Stomach smooth muscle (tissue), 2 donors: ENCODE measurements at regions not wholly inside any gene's neighbourhood (a gene's known extent, or its start where the extent isn't known, plus 50 kb on each side); places are given as distances from the start of the nearest gene placed in this dataset.
A peak's percentile ranks its signal among the peaks of the same experiment; 100 is the strongest.

Experiments used
- H3K27ac ChIP-seq: one replicate; pipeline ENCODE4 v1.7.0; 2013; ENCODE audit warnings: mild to moderate bottlenecking, low read length, inconsistent platforms
- H3K27me3 ChIP-seq, 2 donors: one replicate each; pipeline ENCODE4 v1.7.0; 2013; ENCODE audit warnings: low read length in 2 of 2; ENCODE audit not compliant: insufficient read depth in 2 of 2, control insufficient read depth in 1 of 2
- H3K36me3 ChIP-seq, 2 donors: one replicate each; pipeline ENCODE4 v1.7.0; 2013; ENCODE audit warnings: low read length in 2 of 2; ENCODE audit not compliant: control insufficient read depth in 2 of 2, insufficient read depth in 2 of 2
- H3K4me1 ChIP-seq: one replicate; pipeline ENCODE4 v1.7.0; 2013; ENCODE audit warnings: low read length; ENCODE audit not compliant: control insufficient read depth, insufficient read depth
- H3K4me3 ChIP-seq, 2 donors: one replicate each; pipeline ENCODE4 v1.7.0; 2013; ENCODE audit warnings: low read length in 2 of 2
- H3K9ac ChIP-seq, 2 donors: one replicate each; pipeline ENCODE4 v1.7.0; 2013; ENCODE audit warnings: low read length in 2 of 2, mild to moderate bottlenecking in 1 of 2
- H3K9me3 ChIP-seq, 2 donors: one replicate each; pipeline ENCODE4 v1.7.0; 2013; ENCODE audit warnings: low read length in 2 of 2; ENCODE audit not compliant: control insufficient read depth in 2 of 2
- donor health status: healthy.
- donor health status: Pancreatic carcinoma.

GRCh38 chr20:10898552-10898951, 224.8 kb upstream of the JAG1 start:
- H3K4me1 ChIP-seq: no peaks in the 10 kb centered on the region
- no peaks in the 10 kb centered on the region for H3K9me3 ChIP-seq
- H3K27ac ChIP-seq: no peak overlapping the region
- H3K36me3 ChIP-seq: no peaks in the 10 kb centered on the region
- no peak overlapping the region for H3K4me3 ChIP-seq
- H3K27me3 ChIP-seq: no peaks in the 10 kb centered on the region
- H3K9ac ChIP-seq: no peak overlapping the region

- H3K9ac ChIP-seq: no peak overlapping the region
- no peaks in the 10 kb centered on the region for H3K9me3 ChIP-seq
- H3K27me3 ChIP-seq: no peaks in the 10 kb centered on the region
- no peak overlapping the region for H3K27ac ChIP-seq
- H3K36me3 ChIP-seq: no peaks in the 10 kb centered on the region
- H3K4me3 ChIP-seq: no peak overlapping the region
- no peaks in the 10 kb centered on the region for H3K4me1 ChIP-seq
Measured at GRCh38 chr20:10902174-10902573, 228.4 kb upstream of the JAG1 start.

- H3K27ac ChIP-seq: no peak overlapping the region
Measured at GRCh38 chr20:10902576-10903282, 228.9 kb upstream of the JAG1 start.

GRCh38 chr20:10906834-10907233, 233.0 kb upstream of the JAG1 start:
- Histone ChIP-seq H3K36me3 (no peaks in the 10 kb centered on the region), H3K27ac (no peak overlapping the region), H3K4me1 (no peaks in the 10 kb centered on the region), H3K4me3 (no peak overlapping the region), H3K27me3 (no peaks in the 10 kb centered on the region), H3K9me3 (no peaks in the 10 kb centered on the region), H3K9ac (no peak overlapping the region)

More at GRCh38 chr20:10902576-10903282, 228.9 kb upstream of the JAG1 start:
- Histone ChIP-seq H3K27me3 (no peaks in the 10 kb centered on the region), H3K9me3 (no peaks in the 10 kb centered on the region), H3K4me3 (no peak overlapping the region), H3K36me3 (no peaks in the 10 kb centered on the region), H3K4me1 (no peaks in the 10 kb centered on the region), H3K9ac (no peak overlapping the region)

- Histone ChIP-seq H3K4me1 (no peaks in the 10 kb centered on the region), H3K9ac (no peak overlapping the region), H3K4me3 (no peak overlapping the region), H3K9me3 (no peaks in the 10 kb centered on the region), H3K36me3 (no peaks in the 10 kb centered on the region), H3K27ac (no peak overlapping the region), H3K27me3 (no peaks in the 10 kb centered on the region)
Measured at GRCh38 chr20:10909803-10910202, 236.0 kb upstream of the JAG1 start.

- H3K4me3 ChIP-seq: peak overlapping the region in 1 of 2 donors; percentile 35
- no peaks in the 10 kb centered on the region for H3K4me1 ChIP-seq
- H3K36me3 ChIP-seq: no peaks in the 10 kb centered on the region
- H3K9ac ChIP-seq: no peak overlapping the region
- no peak overlapping the region for H3K27ac ChIP-seq
- no peaks in the 10 kb centered on the region for H3K9me3 ChIP-seq
- no peaks in the 10 kb centered on the region for H3K27me3 ChIP-seq
Measured at GRCh38 chr20:10910535-10911178, 236.9 kb upstream of the JAG1 start.

GRCh38 chr20:10911298-10911697, 237.5 kb upstream of the JAG1 start:
- Histone ChIP-seq H3K4me1 (no peaks in the 10 kb centered on the region), H3K27me3 (no peaks in the 10 kb centered on the region), H3K9me3 (no peaks in the 10 kb centered on the region), H3K36me3 (no peaks in the 10 kb centered on the region), H3K9ac (no peak overlapping the region), H3K4me3 (no peak overlapping the region), H3K27ac (no peak overlapping the region)

GRCh38 chr20:10915815-10916214, 242.0 kb upstream of the JAG1 start:
- Histone ChIP-seq H3K4me3 (no peak overlapping the region), H3K27me3 (no peaks in the 10 kb centered on the region), H3K27ac (no peak overlapping the region), H3K4me1 (no peaks in the 10 kb centered on the region), H3K9me3 (no peaks in the 10 kb centered on the region), H3K9ac (no peak overlapping the region), H3K36me3 (no peaks in the 10 kb centered on the region)

- H3K36me3 ChIP-seq: no peaks in the 10 kb centered on the region
- no peak overlapping the region for H3K9ac ChIP-seq
- no peaks in the 10 kb centered on the region for H3K4me1 ChIP-seq
- H3K27me3 ChIP-seq: no peaks in the 10 kb centered on the region
- no peak overlapping the region for H3K27ac ChIP-seq
- no peak overlapping the region for H3K4me3 ChIP-seq
- H3K9me3 ChIP-seq: no peaks in the 10 kb centered on the region
Measured at GRCh38 chr20:10916312-10916711, 242.5 kb upstream of the JAG1 start.

GRCh38 chr20:10917826-10918225, 244.0 kb upstream of the JAG1 start:
- Histone ChIP-seq H3K36me3 (no peaks in the 10 kb centered on the region), H3K27me3 (no peaks in the 10 kb centered on the region), H3K4me3 (no peak overlapping the region), H3K27ac (no peak overlapping the region), H3K9ac (no peak overlapping the region), H3K9me3 (no peaks in the 10 kb centered on the region), H3K4me1 (no peaks in the 10 kb centered on the region)
